Breast epithelium (tissue), 4 donors: ENCODE measurements at regions not wholly inside any gene's neighbourhood (a gene's known extent, or its start where the extent isn't known, plus 50 kb on each side); places are given as distances from the start of the nearest gene placed in this dataset.
"Not testable (repeated sequence)": the region's sequence is repeated elsewhere in the genome, so short reads cannot be mapped to it uniquely, and the experiment has no call there.

Experiments
- DNase-seq, 2 donors: peaks; one replicate each; pipeline ENCODE4 v3.0.0-alpha.2; 2019; ENCODE audit warnings: low spot score in 2 of 2
- H3K27ac ChIP-seq, 2 donors: fragments of 200-600 bp; sonication (generic) in 1 of 2; one replicate each; pipeline ENCODE4 v1.5.1; 2016 to 2019; ENCODE audit warnings: mild to moderate bottlenecking in 1 of 2
- H3K27me3 ChIP-seq, 2 donors: fragments of 200-600 bp; sonication (generic) in 1 of 2; one replicate each; pipeline versions ENCODE4 v1.5.1 to v1.6.0; 2017 to 2019; ENCODE audit warnings: control low read depth in 1 of 2, mild to moderate bottlenecking in 1 of 2
- H3K36me3 ChIP-seq: fragments of 200-600 bp; one replicate; pipeline ENCODE4 v1.5.1; 2019
- H3K4me1 ChIP-seq, 2 donors: fragments of 200-600 bp; sonication (generic); one replicate each; pipeline ENCODE4 v1.5.1; 2016 to 2019; ENCODE audit warnings: control low read depth in 1 of 2
- H3K4me3 ChIP-seq, 3 donors: fragments of 200-600 bp; sonication (generic); 1 replicate in 2 of 3; 2 replicates in 1 of 3; pipeline ENCODE4 v1.5.1; 2016 to 2019; ENCODE audit warnings: mild to moderate bottlenecking in 3 of 3, moderate library complexity in 2 of 3
- H3K9me3 ChIP-seq, 2 donors: fragments of 200-600 bp; sonication (generic) in 1 of 2; one replicate each; pipeline ENCODE4 v1.5.1; 2016 to 2019; ENCODE audit warnings: control low read depth in 1 of 2
- CTCF ChIP-seq, 3 donors: fragments of 450-650 bp; IDR thresholded peaks; one replicate each; pipeline ENCODE4 v1.5.1; 2016 to 2017; ENCODE audit warnings: antibody characterized with exemption in 3 of 3, mild to moderate bottlenecking in 3 of 3, moderate library complexity in 3 of 3
- POLR2A ChIP-seq: fragments of 450-650 bp; IDR thresholded peaks from one replicate; pipeline ENCODE4 v1.6.1; 2016; ENCODE audit warnings: antibody characterized with exemption, mild to moderate bottlenecking, moderate library complexity
- POLR2AphosphoS5 ChIP-seq, 3 donors: sonication (generic); formaldehyde crosslinking; IDR thresholded peaks; one replicate each; pipeline ENCODE4 v1.6.1; 2017; ENCODE audit warnings: antibody characterized with exemption in 3 of 3
- intact Hi-C: fragments of 100-400 bp; cut with DNase I; formaldehyde crosslinking; loops from one replicate; pipeline ENCODE4 v1.15.1; 2023; ENCODE audit warnings: low total_unique reads

- DNase-seq = no peak
- Histone ChIP-seq H3K27me3 (no peaks in the 10 kb centered on the region), H3K9me3 (no peaks in the 10 kb centered on the region), H3K36me3 (no peaks in the 10 kb centered on the region), H3K4me1 (no peaks in the 10 kb centered on the region), H3K27ac (no peak overlapping the region), H3K4me3 (no peak overlapping the region)
- intact Hi-C loops = no loop called here
- TF ChIP-seq POLR2A = no peak
- no peak for TF ChIP-seq POLR2AphosphoS5 (IDR thresholded peaks at IDR 0.05)
- TF ChIP-seq CTCF (IDR thresholded peaks at IDR 0.05) = no peak
Measured at GRCh38 chr10:108048898-108049297, 884.4 kb upstream of the SORCS1 start.

- TF ChIP-seq POLR2AphosphoS5 (IDR thresholded peaks at IDR 0.05) (no peak), CTCF (IDR thresholded peaks at IDR 0.05) (no peak)
- no peak for DNase-seq
- intact Hi-C loops = no loop called here
- H3K9me3 ChIP-seq = no peaks in the 10 kb centered on the region
- no peaks in the 10 kb centered on the region for H3K27me3 ChIP-seq
- no peaks in the 10 kb centered on the region for H3K4me1 ChIP-seq
- H3K4me3 ChIP-seq = no peak overlapping the region
- no peaks in the 10 kb centered on the region for H3K36me3 ChIP-seq
- no peak overlapping the region for H3K27ac ChIP-seq
Measured at GRCh38 chr10:108039821-108040584, 875.5 kb upstream of the SORCS1 start.

GRCh38 chr10:108037061-108037460, 872.6 kb upstream of the SORCS1 start:
- Histone ChIP-seq H3K27me3 (no peaks in the 10 kb centered on the region), H3K9me3 (no peaks in the 10 kb centered on the region), H3K4me3 (no peak overlapping the region), H3K27ac (no peak overlapping the region), H3K4me1 (no peaks in the 10 kb centered on the region), H3K36me3 (no peaks in the 10 kb centered on the region)
- intact Hi-C loops = no loop called here
- DNase-seq = no peak
- no peak for TF ChIP-seq POLR2A
- no peak for TF ChIP-seq POLR2AphosphoS5 (IDR thresholded peaks at IDR 0.05)
- TF ChIP-seq CTCF (IDR thresholded peaks at IDR 0.05) = no peak

DNA sequence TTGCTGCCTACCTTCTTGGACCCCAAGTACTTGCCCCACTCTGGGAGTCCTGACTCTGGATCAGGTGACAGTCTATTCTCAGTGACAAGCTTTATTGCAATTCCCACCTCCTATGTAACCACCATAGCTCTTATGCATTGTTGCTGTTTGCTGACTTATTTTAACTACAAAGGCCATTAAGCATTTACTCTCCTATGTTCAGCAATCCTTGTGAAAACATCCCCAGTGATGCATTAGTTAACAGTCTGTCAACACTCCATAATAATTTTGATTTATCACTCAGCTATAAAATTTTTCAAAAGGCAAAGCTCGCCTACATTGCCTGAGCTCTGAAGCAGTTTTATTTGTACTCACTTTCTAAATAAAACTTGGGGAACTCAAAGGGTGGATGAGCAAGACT, 871.8 kb upstream of the SORCS1 start:
- intact Hi-C loops = no loop called here
- no peaks in the 10 kb centered on the region for H3K36me3 ChIP-seq
- H3K9me3 ChIP-seq = no peaks in the 10 kb centered on the region
- DNase-seq = no peak
- no peak overlapping the region for H3K27ac ChIP-seq
- no peaks in the 10 kb centered on the region for H3K4me1 ChIP-seq
- TF ChIP-seq CTCF (IDR thresholded peaks at IDR 0.05) (no peak), POLR2AphosphoS5 (IDR thresholded peaks at IDR 0.05) (no peak), POLR2A (no peak)
- no peak overlapping the region for H3K4me3 ChIP-seq
- H3K27me3 ChIP-seq = no peaks in the 10 kb centered on the region

- intact Hi-C loops = no loop called here
- TF ChIP-seq POLR2AphosphoS5 (IDR thresholded peaks at IDR 0.05) = no peak
- no peak for TF ChIP-seq CTCF (IDR thresholded peaks at IDR 0.05)
- no peak for TF ChIP-seq POLR2A
- Histone ChIP-seq H3K36me3 (no peaks in the 10 kb centered on the region), H3K27ac (no peak overlapping the region), H3K27me3 (no peaks in the 10 kb centered on the region), H3K4me1 (no peaks in the 10 kb centered on the region), H3K9me3 (no peaks in the 10 kb centered on the region), H3K4me3 (no peak overlapping the region)
- no peak for DNase-seq
Measured at GRCh38 chr10:108034829-108035228, 870.3 kb upstream of the SORCS1 start.

- H3K4me1 ChIP-seq, H3K9me3 ChIP-seq, DNase-seq, H3K36me3 ChIP-seq, H3K4me3 ChIP-seq, H3K27ac ChIP-seq, H3K27me3 ChIP-seq, intact Hi-C loops: not testable (repeated sequence)
Measured at GRCh38 chr10:108033518-108033917, 869.0 kb upstream of the SORCS1 start.
